Endodermal cell (in vitro differentiated cells): ENCODE measurements at regions not wholly inside any gene's neighbourhood (a gene's known extent, or its start where the extent isn't known, plus 50 kb on each side); places are given as distances from the start of the nearest gene placed in this dataset.

Experiments
- DNase-seq: peaks from one replicate; pipeline ENCODE4 v3.0.0-alpha.2; 2017
- H3K27ac ChIP-seq: 2 replicates; pipeline ENCODE4 v1.5.1; 2013; ENCODE audit warnings: mild to moderate bottlenecking, low read depth, low read length, moderate library complexity
- H3K27me3 ChIP-seq: 2 replicates; pipeline ENCODE4 v1.6.1; 2013; ENCODE audit warnings: mild to moderate bottlenecking, low read length, moderate library complexity; ENCODE audit not compliant: insufficient read depth, control insufficient read depth, poor library complexity, severe bottlenecking
- H3K36me3 ChIP-seq: 2 replicates; pipeline ENCODE4 v1.7.0; 2013; ENCODE audit warnings: mild to moderate bottlenecking, low read length, moderate library complexity; ENCODE audit not compliant: control insufficient read depth, insufficient read depth
- H3K4me1 ChIP-seq: one replicate; pipeline ENCODE4 v1.7.0; 2013; ENCODE audit warnings: low read length; ENCODE audit not compliant: control insufficient read depth, insufficient read depth
- H3K4me3 ChIP-seq: 2 replicates; pipeline ENCODE4 v1.5.1; 2013; ENCODE audit warnings: mild to moderate bottlenecking, low read length, moderate library complexity
- H3K9ac ChIP-seq: 2 replicates; pipeline ENCODE4 v1.6.1; 2013; ENCODE audit warnings: mild to moderate bottlenecking, low read length, moderate library complexity; ENCODE audit not compliant: poor library complexity, severe bottlenecking; ENCODE audit errors: extremely low read depth
- H3K9me3 ChIP-seq: 2 replicates; pipeline ENCODE4 v1.6.1; 2013; ENCODE audit warnings: mild to moderate bottlenecking, low read length, moderate library complexity; ENCODE audit not compliant: control insufficient read depth
- H3K27ac Mint-ChIP-seq: 2 replicates; pipeline ENCODE4 v1.8.0; 2020; ENCODE audit warnings: mixed read lengths
- H3K27me3 Mint-ChIP-seq: 2 replicates; pipeline ENCODE4 v1.8.0; 2021; ENCODE audit warnings: mild to moderate bottlenecking, mixed read lengths; ENCODE audit not compliant: insufficient read depth
- H3K36me3 Mint-ChIP-seq: 2 replicates; pipeline ENCODE4 v1.8.0; 2020; ENCODE audit warnings: low read depth, mixed read lengths
- H3K4me1 Mint-ChIP-seq: 2 replicates; pipeline ENCODE4 v1.8.0; 2020; ENCODE audit warnings: mixed read lengths
- H3K4me3 Mint-ChIP-seq: 2 replicates; pipeline ENCODE4 v1.8.0; 2020; ENCODE audit warnings: mild to moderate bottlenecking, moderate library complexity, mixed read lengths
- H3K9me3 Mint-ChIP-seq: 2 replicates; pipeline ENCODE4 v1.8.0; 2020; ENCODE audit warnings: mild to moderate bottlenecking, mixed read lengths
- CTCF ChIP-seq: fragments of 200-600 bp; sonication (generic); conservative IDR thresholded peaks from 2 replicates; pipeline ENCODE4 v1.5.0; 2021; ENCODE audit warnings: antibody characterized with exemption, mild to moderate bottlenecking
- WGBS, 2 experiments: methylation state at CpG; one replicate each; pipeline versions ENCODE4 v1.1.5 to v1.1.7; 2013; ENCODE audit warnings: missing lambda C conversion rate in 2 of 2, mixed read lengths in 1 of 2; ENCODE audit not compliant: insufficient coverage in 1 of 2, insufficient read length in 1 of 2; 5-methylcytosine and 5-hydroxymethylcytosine counted together

- peaks cover 40% of the 10 kb centered on the region for H3K4me1 Mint-ChIP-seq
- peak overlapping the region; percentile 97 for H3K27ac ChIP-seq
These were observed 168.0 kb upstream of the KLF7 start for GRCh38 chr2:207333599-207334300.

GRCh38 chr2:207334301-207334623 lies 168.5 kb upstream of the KLF7 start:
- 55 to 67% methylated on average over 4 to 8 of the region's 8 CpGs for WGBS, 2 experiments
- H3K36me3 ChIP-seq, result no peaks in the 10 kb centered on the region
- TF ChIP-seq CTCF, result no peak
- H3K27ac Mint-ChIP-seq, result peak overlapping the region; percentile 89
- H3K4me3 Mint-ChIP-seq, result peak overlapping the region; percentile 26
- no peaks in the 10 kb centered on the region for H3K9me3 Mint-ChIP-seq
- H3K9ac ChIP-seq, result no peak overlapping the region
- no peaks in the 10 kb centered on the region for H3K27me3 ChIP-seq
- DNase-seq, result no peak
- peaks cover 2% of the 10 kb centered on the region for H3K27me3 Mint-ChIP-seq
- no peaks in the 10 kb centered on the region for H3K9me3 ChIP-seq
- peak overlapping the region; percentile 97 for H3K27ac ChIP-seq
- no peaks in the 10 kb centered on the region for H3K36me3 Mint-ChIP-seq
- peaks cover 35% of the 10 kb centered on the region for H3K4me1 Mint-ChIP-seq
- H3K4me3 ChIP-seq, result no peak overlapping the region
- peaks cover 10% of the 10 kb centered on the region for H3K4me1 ChIP-seq

More at GRCh38 chr2:207333599-207334300, 168.0 kb upstream of the KLF7 start:
- H3K27me3 Mint-ChIP-seq, result peaks cover 2% of the 10 kb centered on the region
- no peak for DNase-seq
- Histone ChIP-seq H3K27me3 (no peaks in the 10 kb centered on the region), H3K9ac (no peak overlapping the region), H3K4me1 (peaks cover 10% of the 10 kb centered on the region), H3K36me3 (no peaks in the 10 kb centered on the region), H3K9me3 (no peaks in the 10 kb centered on the region), H3K4me3 (no peak overlapping the region)
- H3K36me3 Mint-ChIP-seq, result no peaks in the 10 kb centered on the region
- no peak for TF ChIP-seq CTCF
- H3K27ac Mint-ChIP-seq, result peak overlapping the region; percentile 89
- no peak overlapping the region for H3K4me3 Mint-ChIP-seq
- WGBS, 2 experiments, result 82 to 84% methylated on average over 4 to 5 of the region's 5 CpGs
- H3K9me3 Mint-ChIP-seq, result no peaks in the 10 kb centered on the region

- H3K9me3 ChIP-seq, result no peaks in the 10 kb centered on the region
- no peaks in the 10 kb centered on the region for H3K27me3 ChIP-seq
- H3K4me1 Mint-ChIP-seq, result peaks cover 31% of the 10 kb centered on the region
- DNase-seq, result peak; percentile 88
- WGBS, 2 experiments, result 17 to 20% methylated on average over 12 to 19 of the region's 20 CpGs
- peak overlapping the region; percentile 97 for H3K27ac ChIP-seq
- H3K9ac ChIP-seq, result peak overlapping the region; percentile 13
- peak overlapping the region; percentile 26 for H3K4me3 Mint-ChIP-seq
- no peaks in the 10 kb centered on the region for H3K36me3 Mint-ChIP-seq
- peaks cover 10% of the 10 kb centered on the region for H3K4me1 ChIP-seq
- no peaks in the 10 kb centered on the region for H3K36me3 ChIP-seq
- H3K27ac Mint-ChIP-seq, result peak overlapping the region; percentile 89
- H3K4me3 ChIP-seq, result peak overlapping the region; percentile 41
- no peaks in the 10 kb centered on the region for H3K9me3 Mint-ChIP-seq
- no peak for TF ChIP-seq CTCF
- peaks cover 2% of the 10 kb centered on the region for H3K27me3 Mint-ChIP-seq
These were observed 169.1 kb upstream of the KLF7 start for GRCh38 chr2:207334624-207335371.
